GM12892 (cell line): ENCODE measurements at regions not wholly inside any gene's neighbourhood (a gene's known extent, or its start where the extent isn't known, plus 50 kb on each side); places are given as distances from the start of the nearest gene placed in this dataset.

Source experiments
- POLR2A ChIP-seq: IDR thresholded peaks from 2 replicates; pipeline ENCODE4 v1.6.1; 2011; ENCODE audit warnings: low read depth, low read length, control low read depth
- POLR2AphosphoS5 ChIP-seq: IDR thresholded peaks from 2 replicates; pipeline ENCODE4 v1.6.1; 2011; ENCODE audit warnings: low read depth, low read length, control low read depth

DNA sequence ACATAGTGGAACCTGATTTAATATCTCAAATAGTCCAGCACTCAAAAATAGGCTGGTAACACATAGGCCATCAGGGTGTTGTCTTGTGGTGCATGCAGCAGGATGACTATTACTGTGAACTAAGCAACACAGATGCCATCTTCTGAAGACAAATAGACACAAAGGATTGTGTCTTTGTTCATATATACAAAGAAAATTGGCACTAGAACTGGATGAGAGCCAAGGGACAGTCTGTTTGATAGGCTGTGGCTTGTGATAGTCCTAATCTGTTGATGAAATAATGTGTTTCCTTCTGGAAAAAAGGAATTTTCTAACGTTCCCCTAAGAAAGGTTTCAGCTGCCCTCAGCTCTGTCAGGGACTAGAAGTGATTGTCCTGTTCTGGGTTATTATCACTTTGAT lies 129.8 kb downstream of the TPBG start:
- TF ChIP-seq POLR2A (no peak), POLR2AphosphoS5 (no peak)
